LNCAP (cell line): ENCODE measurements at regions not wholly inside any gene's neighbourhood (a gene's known extent, or its start where the extent isn't known, plus 50 kb on each side); places are given as distances from the start of the nearest gene placed in this dataset.

ENCODE experiments used
- CTCF ChIP-seq: fragments of 450-650 bp; IDR thresholded peaks from 2 replicates; pipeline ENCODE4 v1.5.1; 2017; ENCODE audit warnings: mild to moderate bottlenecking

GRCh38 chr5:173463207-173463606, 135.0 kb upstream of the STC2 start:
- no peak for TF ChIP-seq CTCF

GRCh38 chr5:173458828-173459609, 130.8 kb upstream of the STC2 start:
- no peak for TF ChIP-seq CTCF

GRCh38 chr5:173457482-173457881, 129.3 kb upstream of the STC2 start:
- TF ChIP-seq CTCF: no peak

GRCh38 chr5:173456751-173457171, 128.5 kb upstream of the STC2 start:
- no peak for TF ChIP-seq CTCF

GRCh38 chr5:173456181-173456580, 128.0 kb upstream of the STC2 start:
- no peak for TF ChIP-seq CTCF

GRCh38 chr5:173455599-173455957, 127.4 kb upstream of the STC2 start:
- no peak for TF ChIP-seq CTCF

GRCh38 chr5:173454736-173455598, 126.8 kb upstream of the STC2 start:
- no peak for TF ChIP-seq CTCF
